HUES48 (cell line): ENCODE measurements at regions not wholly inside any gene's neighbourhood (a gene's known extent, or its start where the extent isn't known, plus 50 kb on each side); places are given as distances from the start of the nearest gene placed in this dataset.
"Not testable (repeated sequence)": the region's sequence is repeated elsewhere in the genome, so short reads cannot be mapped to it uniquely, and the experiment has no call there.

Source experiments
- H3K27ac ChIP-seq: one replicate; pipeline ENCODE4 v1.7.0; 2013; ENCODE audit warnings: low read depth, low read length, inconsistent platforms
- H3K27me3 ChIP-seq: 2 replicates; pipeline ENCODE4 v1.6.1; 2013; ENCODE audit warnings: mild to moderate bottlenecking, low read length; ENCODE audit not compliant: control insufficient read depth, insufficient read depth
- H3K36me3 ChIP-seq: 2 replicates; pipeline ENCODE4 v1.6.1; 2013; ENCODE audit warnings: low read length; ENCODE audit not compliant: control insufficient read depth, insufficient read depth
- H3K4me1 ChIP-seq: 2 replicates; pipeline ENCODE4 v1.6.1; 2013; ENCODE audit warnings: mild to moderate bottlenecking, low read length; ENCODE audit not compliant: control insufficient read depth, insufficient read depth
- H3K4me3 ChIP-seq: 2 replicates; pipeline ENCODE4 v1.5.1; 2013; ENCODE audit warnings: mild to moderate bottlenecking, low read depth, low read length
- H3K9ac ChIP-seq: 2 replicates; pipeline ENCODE4 v1.6.1; 2013; ENCODE audit warnings: mild to moderate bottlenecking, low read depth, low read length, moderate library complexity
- H3K9me3 ChIP-seq: 2 replicates; pipeline ENCODE4 v1.6.1; 2013; ENCODE audit warnings: low read length; ENCODE audit not compliant: control insufficient read depth, insufficient read depth

DNA sequence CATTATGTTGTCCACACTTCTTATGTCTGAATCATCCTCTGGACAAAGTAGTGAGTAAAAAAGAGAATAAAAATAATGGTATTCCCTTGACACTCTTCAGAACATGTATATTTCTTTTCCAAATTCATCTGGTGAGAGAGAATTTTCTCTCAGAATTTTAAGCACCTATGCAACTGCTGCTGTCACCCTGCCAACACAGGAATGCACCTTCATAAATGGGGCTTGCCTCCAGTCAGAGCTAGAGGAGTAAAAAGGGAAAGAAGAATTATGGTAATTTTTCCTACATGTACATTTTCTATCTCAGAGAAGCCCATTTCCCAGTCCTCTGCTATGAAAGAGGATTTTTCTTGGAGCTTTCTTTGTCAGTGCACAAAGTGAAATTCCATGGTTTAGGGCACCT, 92.2 kb upstream of the ALCAM start:
- H3K27me3 ChIP-seq = no peaks in the 10 kb centered on the region
- no peak overlapping the region for H3K9ac ChIP-seq
- H3K9me3 ChIP-seq = no peaks in the 10 kb centered on the region
- no peak overlapping the region for H3K27ac ChIP-seq
- H3K36me3 ChIP-seq = no peaks in the 10 kb centered on the region
- no peak overlapping the region for H3K4me3 ChIP-seq
- no peaks in the 10 kb centered on the region for H3K4me1 ChIP-seq

DNA sequence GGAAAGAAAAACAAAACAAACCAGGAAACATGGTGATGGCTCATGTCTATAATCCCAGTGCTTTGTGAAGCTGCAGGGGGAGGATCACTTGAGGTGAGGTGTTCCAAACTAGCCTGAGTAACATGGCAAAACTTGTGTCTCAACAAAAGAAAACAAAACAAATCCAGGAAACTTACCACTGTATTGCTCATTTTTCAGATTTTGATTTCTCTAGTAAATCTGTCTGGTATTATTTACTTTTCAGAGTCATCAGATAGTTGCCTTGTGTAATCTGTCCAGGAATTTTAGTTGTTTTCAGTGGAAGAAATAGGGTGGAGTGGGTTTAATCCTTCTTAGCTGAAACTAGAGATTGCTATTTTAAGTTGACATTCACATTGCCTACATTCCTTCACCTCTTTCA, 91.8 kb upstream of the ALCAM start:
- Histone ChIP-seq H3K4me3 (no peak overlapping the region), H3K4me1 (no peaks in the 10 kb centered on the region), H3K9ac (no peak overlapping the region), H3K9me3 (no peaks in the 10 kb centered on the region), H3K36me3 (no peaks in the 10 kb centered on the region), H3K27me3 (no peaks in the 10 kb centered on the region), H3K27ac (no peak overlapping the region)

DNA sequence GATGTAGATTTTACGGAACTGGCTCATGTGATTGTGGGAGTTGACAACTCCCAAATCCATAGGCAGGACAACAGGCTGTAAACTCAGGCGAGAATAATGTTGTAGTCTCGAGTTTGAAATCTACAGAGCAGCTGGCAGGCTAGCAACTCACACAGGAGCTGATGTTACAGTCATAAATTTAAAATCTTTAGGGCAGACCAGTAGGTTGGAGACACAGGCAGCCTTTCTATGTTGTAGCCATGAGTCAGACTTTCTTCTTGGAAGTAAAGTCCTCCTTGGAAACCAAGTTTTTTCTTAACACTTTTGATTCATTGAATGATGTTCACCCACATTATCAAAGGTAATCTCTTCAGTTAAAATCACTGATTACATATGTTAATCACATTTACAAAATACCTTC, 89.1 kb upstream of the ALCAM start:
- Histone ChIP-seq H3K4me1 (no peaks in the 10 kb centered on the region), H3K27ac (no peak overlapping the region), H3K36me3 (no peaks in the 10 kb centered on the region), H3K9me3 (no peaks in the 10 kb centered on the region), H3K27me3 (no peaks in the 10 kb centered on the region), H3K9ac (no peak overlapping the region), H3K4me3 (no peak overlapping the region)

DNA sequence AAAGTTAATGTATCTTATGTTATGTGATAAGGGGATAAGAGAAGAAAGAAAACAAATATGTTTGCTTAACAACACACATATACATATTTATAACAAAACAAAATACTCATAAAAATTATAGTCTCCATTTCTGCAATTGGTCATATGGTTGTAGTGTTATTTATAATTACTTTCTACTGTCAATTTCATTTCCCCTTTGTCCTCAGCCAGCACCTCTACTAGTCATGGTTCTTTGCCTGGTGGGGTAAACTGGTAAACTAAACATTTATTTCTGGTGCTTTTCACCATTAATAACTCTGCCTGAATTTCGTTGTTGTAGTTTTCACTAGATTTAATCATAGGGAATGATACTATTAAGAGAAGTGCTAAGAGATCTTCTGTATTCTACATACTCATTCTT, 88.0 kb upstream of the ALCAM start:
- no peak overlapping the region for H3K4me3 ChIP-seq
- H3K27me3 ChIP-seq = no peaks in the 10 kb centered on the region
- H3K36me3 ChIP-seq = no peaks in the 10 kb centered on the region

DNA sequence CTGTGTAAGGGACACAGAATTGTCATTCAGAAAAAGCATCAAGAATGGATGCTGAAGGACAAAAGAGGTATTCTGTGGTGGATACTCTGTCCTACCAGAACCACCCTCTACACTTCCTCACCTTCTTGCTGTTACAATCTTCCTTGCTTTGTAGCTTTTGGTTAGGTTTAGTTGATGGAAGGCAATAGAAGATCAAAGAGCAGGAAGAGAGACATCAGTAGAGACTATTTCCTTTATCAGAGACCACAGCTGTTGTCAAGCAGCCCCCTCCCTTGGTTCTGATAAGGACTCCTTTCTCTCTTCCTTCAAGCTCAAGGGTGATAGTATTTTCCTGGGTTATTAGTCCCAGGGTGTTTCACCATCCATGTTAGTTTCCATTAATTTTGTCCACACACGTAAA, 84.7 kb upstream of the ALCAM start:
- Histone ChIP-seq H3K4me3 (no peak overlapping the region), H3K36me3 (no peaks in the 10 kb centered on the region)

More for the DNA sequence above, 88.0 kb upstream of the ALCAM start:
- Histone ChIP-seq H3K27ac (no peak overlapping the region), H3K9ac (no peak overlapping the region), H3K9me3 (no peaks in the 10 kb centered on the region), H3K4me1 (no peaks in the 10 kb centered on the region)

DNA sequence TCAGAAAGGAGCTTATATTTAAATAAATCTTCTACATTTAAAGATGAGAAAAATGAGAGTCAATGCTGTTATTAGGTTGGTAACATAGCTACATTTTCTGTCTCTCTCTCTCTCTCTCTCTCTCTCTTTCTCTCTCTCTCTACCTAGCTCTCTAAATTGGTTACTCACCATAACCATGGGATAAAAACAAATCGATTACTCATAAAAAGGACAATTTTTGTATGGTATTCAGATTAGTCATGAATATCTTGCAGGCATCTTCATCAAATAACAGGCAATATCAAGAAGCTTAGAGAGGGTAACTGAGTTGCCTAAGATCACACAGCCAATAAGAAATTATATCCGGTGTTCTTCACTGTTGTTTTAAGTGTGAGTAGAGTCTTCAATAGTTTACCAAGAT, 81.8 kb upstream of the ALCAM start:
- Histone ChIP-seq H3K4me3 (no peak overlapping the region), H3K36me3 (no peaks in the 10 kb centered on the region), H3K9ac (no peak overlapping the region), H3K27me3 (no peaks in the 10 kb centered on the region), H3K4me1 (no peaks in the 10 kb centered on the region), H3K27ac (no peak overlapping the region), H3K9me3 (no peaks in the 10 kb centered on the region)

More for the DNA sequence above, 84.7 kb upstream of the ALCAM start:
- H3K4me1 ChIP-seq = no peaks in the 10 kb centered on the region
- H3K27me3 ChIP-seq = no peaks in the 10 kb centered on the region
- H3K9ac ChIP-seq = no peak overlapping the region
- H3K27ac ChIP-seq = no peak overlapping the region
- no peaks in the 10 kb centered on the region for H3K9me3 ChIP-seq

DNA sequence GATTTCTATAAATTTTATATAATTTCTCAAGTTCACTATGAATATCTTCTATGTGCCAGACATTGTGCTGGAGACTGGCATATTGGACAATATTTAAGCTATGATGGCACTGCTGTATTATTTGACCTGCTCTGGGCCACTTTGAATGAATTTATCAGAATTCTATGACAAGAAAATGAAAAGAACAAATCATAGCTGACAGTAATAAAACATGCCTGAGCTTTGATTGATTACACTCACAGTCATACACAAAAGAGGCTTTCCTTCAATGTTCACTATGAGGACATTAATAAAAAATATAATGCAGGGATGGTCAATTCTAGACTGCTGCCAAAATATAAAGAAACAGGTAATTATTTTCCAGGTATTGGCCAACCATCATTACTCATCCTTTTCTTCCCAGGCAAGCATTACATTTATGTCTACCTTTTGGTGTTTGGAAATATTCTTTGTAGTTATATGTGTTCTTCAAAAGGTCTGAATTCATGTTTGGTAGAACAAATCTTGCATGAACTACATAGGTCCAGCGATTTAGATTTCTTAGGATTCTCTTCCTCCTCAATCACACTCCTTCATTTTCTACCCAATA, 81.0 kb upstream of the ALCAM start:
- no peaks in the 10 kb centered on the region for H3K36me3 ChIP-seq
- no peaks in the 10 kb centered on the region for H3K4me1 ChIP-seq
- no peak overlapping the region for H3K27ac ChIP-seq
- H3K27me3 ChIP-seq = no peaks in the 10 kb centered on the region
- no peaks in the 10 kb centered on the region for H3K9me3 ChIP-seq
- no peak overlapping the region for H3K9ac ChIP-seq
- no peak overlapping the region for H3K4me3 ChIP-seq

DNA sequence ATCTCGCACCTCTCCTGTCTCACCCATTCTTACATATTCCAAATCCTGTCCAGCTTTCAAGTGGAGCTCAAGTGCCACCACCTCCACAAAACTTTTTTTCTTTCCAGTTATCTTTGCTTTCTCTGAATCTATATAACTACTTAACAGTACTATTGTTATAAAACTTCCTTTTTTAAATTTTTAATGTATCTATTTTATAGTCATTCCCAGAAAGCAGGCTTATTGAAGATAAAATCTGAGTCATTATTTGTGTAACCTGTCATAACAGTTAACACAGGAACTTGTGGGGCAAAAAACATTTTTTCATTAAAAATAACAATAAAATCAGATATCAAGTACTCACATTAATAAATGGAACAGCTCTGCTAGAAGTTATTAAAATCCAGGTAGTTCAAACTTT, 73.3 kb upstream of the ALCAM start:
- Histone ChIP-seq H3K4me1 (no peaks in the 10 kb centered on the region), H3K27ac (no peak overlapping the region), H3K9me3 (peaks cover 6% of the 10 kb centered on the region; the same call in 1 of the 2 replicates), H3K36me3 (no peaks in the 10 kb centered on the region), H3K27me3 (no peaks in the 10 kb centered on the region), H3K9ac (no peak overlapping the region), H3K4me3 (no peak overlapping the region)

DNA sequence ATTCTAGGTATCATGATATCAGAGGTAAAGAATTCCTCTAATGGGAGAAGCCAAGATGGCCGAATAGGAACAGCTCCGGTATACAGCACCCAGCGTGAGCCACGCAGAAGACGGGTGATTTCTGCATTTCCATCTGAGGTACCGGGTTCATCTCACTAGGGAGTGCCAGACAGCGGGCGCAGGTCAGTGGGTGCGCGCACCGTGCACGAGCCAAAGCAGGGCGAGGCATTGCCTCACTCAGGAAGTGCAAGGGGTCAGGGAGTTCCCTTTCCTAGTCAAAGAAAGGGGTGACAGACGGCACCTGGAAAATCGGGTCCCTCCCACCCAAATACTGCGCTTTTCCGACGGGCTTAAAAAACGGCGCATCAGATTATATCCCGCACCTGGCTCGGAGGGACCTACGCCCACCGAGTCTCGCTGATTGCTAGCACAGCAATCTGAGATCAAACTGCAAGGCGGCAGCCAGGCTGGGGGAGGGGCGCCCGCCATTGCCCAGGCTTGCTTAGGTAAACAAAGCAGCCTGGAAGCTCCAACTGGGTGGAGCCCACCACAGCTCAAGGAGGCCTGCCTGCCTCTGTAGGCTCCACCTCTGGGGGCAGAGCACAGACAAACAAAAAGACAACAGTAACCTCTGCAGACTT, 70.4 kb upstream of the ALCAM start:
- not testable (repeated sequence) for H3K4me1 ChIP-seq, H3K27me3 ChIP-seq, H3K9me3 ChIP-seq, H3K9ac ChIP-seq, H3K27ac ChIP-seq, H3K4me3 ChIP-seq, H3K36me3 ChIP-seq

DNA sequence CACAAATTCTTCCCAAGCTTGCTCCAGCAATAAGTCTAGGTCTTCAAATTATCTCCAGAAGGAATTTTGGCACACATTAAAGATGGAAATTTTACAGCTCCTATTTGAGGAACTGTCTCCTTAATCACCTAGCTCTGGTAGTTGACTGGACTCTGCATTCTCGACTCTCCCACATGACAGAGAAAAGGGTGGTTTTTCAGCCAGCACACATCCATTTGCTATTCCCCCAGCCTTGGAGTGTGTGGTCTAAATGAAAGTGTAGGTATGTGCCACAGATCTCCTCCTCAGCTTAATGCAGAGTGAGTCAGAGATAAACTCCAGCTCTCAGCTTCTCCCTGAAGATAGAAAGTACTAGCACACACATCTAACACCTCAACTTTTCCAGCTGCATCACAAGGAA, 62.2 kb upstream of the ALCAM start:
- H3K9ac ChIP-seq = no peak overlapping the region
- H3K27me3 ChIP-seq = no peaks in the 10 kb centered on the region
- no peaks in the 10 kb centered on the region for H3K4me1 ChIP-seq
- H3K36me3 ChIP-seq = no peaks in the 10 kb centered on the region
- H3K27ac ChIP-seq = no peak overlapping the region
- no peaks in the 10 kb centered on the region for H3K9me3 ChIP-seq
- H3K4me3 ChIP-seq = no peak overlapping the region

DNA sequence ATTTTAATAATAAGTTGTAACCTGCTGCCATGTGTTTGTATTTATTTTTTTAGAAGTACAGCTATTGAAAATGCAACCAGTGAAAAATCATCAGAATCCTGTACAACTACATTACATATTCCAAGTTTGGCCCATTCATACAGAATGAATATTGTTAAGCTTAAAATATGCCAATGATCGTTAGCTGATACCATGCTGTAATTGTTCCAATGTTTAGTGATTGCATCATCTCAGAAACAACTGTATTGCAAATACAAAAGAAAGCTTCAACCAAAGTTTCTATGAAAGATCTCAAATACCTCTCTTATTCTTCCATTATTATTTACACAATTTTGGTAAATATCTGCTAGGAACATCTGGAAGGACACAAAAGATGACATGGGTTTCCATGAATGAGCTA, 51.6 kb upstream of the ALCAM start:
- no peaks in the 10 kb centered on the region for H3K4me1 ChIP-seq
- H3K27me3 ChIP-seq = no peaks in the 10 kb centered on the region
- H3K36me3 ChIP-seq = no peaks in the 10 kb centered on the region
- no peaks in the 10 kb centered on the region for H3K9me3 ChIP-seq
- H3K9ac ChIP-seq = no peak overlapping the region
- no peak overlapping the region for H3K4me3 ChIP-seq
- no peak overlapping the region for H3K27ac ChIP-seq
